B cell (primary cell): ENCODE measurements at regions not wholly inside any gene's neighbourhood (a gene's known extent, or its start where the extent isn't known, plus 50 kb on each side); places are given as distances from the start of the nearest gene placed in this dataset.

Source experiments
- ATAC-seq: fragments of 200-7000 bp; cut with Tn5 transposase; one replicate; pipeline ENCODE4 v1.10.0; 2021; ENCODE audit warnings: low read depth, mild to moderate bottlenecking, moderate number of reproducible peaks, moderate library complexity
- CTCF ChIA-PET: fragments of 350-600 bp; sonication (Branson Sonifier 250); formaldehyde crosslinking; loops from one replicate; lab custom pipeline; 2021; ENCODE audit warnings: antibody characterized with exemption, inconsistent platforms; lab: Charles Lee
- POLR2A ChIA-PET: fragments of 350-600 bp; sonication (Branson Sonifier 250); formaldehyde crosslinking; loops from one replicate; lab custom pipeline; 2021; ENCODE audit warnings: antibody characterized with exemption; lab: Charles Lee
- DNase-seq: peaks from one replicate; pipeline ENCODE4 v3.0.0; 2013
- H2AFZ ChIP-seq: 2 replicates; pipeline ENCODE4 v1.6.1; 2012; ENCODE audit warnings: mild to moderate bottlenecking, low read depth, low read length; ENCODE audit not compliant: insufficient read depth, poor library complexity, severe bottlenecking
- H3K27ac ChIP-seq, 2 donors: 1 replicate in 1 of 2; 2 replicates in 1 of 2; pipeline ENCODE4 v1.5.1; 2012 to 2013; ENCODE audit warnings: low read length in 2 of 2, mild to moderate bottlenecking in 2 of 2, moderate library complexity in 1 of 2
- H3K27me3 ChIP-seq, 4 experiments: fragments of 200-600 bp in 1 of 4; sonication (generic) in 1 of 4; replicated peaks in 1 of 4; 1 replicate in 2 of 4; 2 replicates in 2 of 4; pipeline versions ENCODE4 v1.6.1 to v1.7.0; 2013 to 2016; ENCODE audit warnings: low read length in 3 of 4, mild to moderate bottlenecking in 2 of 4, mixed read lengths in 1 of 4, moderate library complexity in 1 of 4; ENCODE audit not compliant: insufficient read depth in 4 of 4, control insufficient read depth in 3 of 4; ENCODE audit errors: control extremely low read depth in 1 of 4
- H3K36me3 ChIP-seq, 2 experiments: replicated peaks in 1 of 2; 1 replicate in 1 of 2; 2 replicates in 1 of 2; pipeline versions ENCODE4 v1.6.1 to v1.7.1; 2013; ENCODE audit warnings: low read length in 1 of 2; ENCODE audit not compliant: insufficient read depth in 2 of 2, control insufficient read depth in 1 of 2; ENCODE audit errors: control extremely low read depth in 1 of 2, extremely low read depth in 1 of 2
- H3K4me1 ChIP-seq, 2 donors: fragments of 200-600 bp in 1 of 2; sonication (generic) in 1 of 2; 1 replicate in 1 of 2; 2 replicates in 1 of 2; pipeline versions ENCODE4 v1.5.1 to v1.6.1; 2013 to 2017; ENCODE audit warnings: low read length in 2 of 2; ENCODE audit not compliant: control insufficient read depth in 2 of 2, insufficient read depth in 2 of 2
- H3K4me2 ChIP-seq: replicated peaks from 2 replicates; pipeline ENCODE3; 2012; ENCODE audit warnings: mild to moderate bottlenecking, low read depth, low read length; ENCODE audit not compliant: poor library complexity, severe bottlenecking
- H3K4me3 ChIP-seq, 5 experiments: fragments of 200-600 bp in 1 of 5; sonication (generic) in 1 of 5; 1 replicate in 3 of 5; 2 replicates in 2 of 5; pipeline versions ENCODE4 v1.5.1 to v1.7.0; 2011 to 2016; ENCODE audit warnings: low read length in 4 of 5, mild to moderate bottlenecking in 4 of 5, low read depth in 2 of 5, control low read depth in 1 of 5, moderate library complexity in 1 of 5; ENCODE audit not compliant: insufficient read depth in 1 of 5; ENCODE audit errors: control extremely low read depth in 1 of 5, extremely low read depth in 1 of 5
- H3K79me2 ChIP-seq: fragments of 200-600 bp; sonication (generic); one replicate; pipeline ENCODE4 v1.6.0; 2016; ENCODE audit warnings: low read length; ENCODE audit not compliant: control insufficient read depth, insufficient read depth
- H3K9ac ChIP-seq: fragments of 200-600 bp; sonication (generic); 2 replicates; pipeline ENCODE4 v1.6.1; 2017; ENCODE audit warnings: mild to moderate bottlenecking, low read length, moderate library complexity
- H3K9me3 ChIP-seq, 3 donors: one replicate each; pipeline versions ENCODE4 v1.6.1 to v1.7.1; 2013; ENCODE audit warnings: low read length in 2 of 3; ENCODE audit not compliant: control insufficient read depth in 2 of 3, insufficient read depth in 1 of 3; ENCODE audit errors: control extremely low read depth in 1 of 3
- H4K20me1 ChIP-seq: 2 replicates; pipeline ENCODE4 v1.6.0; 2012; ENCODE audit warnings: mild to moderate bottlenecking, low read length; ENCODE audit not compliant: insufficient read depth, control insufficient read depth, poor library complexity, severe bottlenecking
- H3K27ac Mint-ChIP-seq: one replicate; pipeline ENCODE4 v1.8.0; 2021; ENCODE audit warnings: mixed read lengths
- H3K27me3 Mint-ChIP-seq: one replicate; pipeline ENCODE4 v1.8.0; 2021; ENCODE audit warnings: mixed read lengths
- H3K4me1 Mint-ChIP-seq: one replicate; pipeline ENCODE4 v1.8.0; 2021; ENCODE audit warnings: mixed read lengths
- H3K4me3 Mint-ChIP-seq: one replicate; pipeline ENCODE4 v1.8.0; 2021; ENCODE audit warnings: mixed read lengths
- H3K9me3 Mint-ChIP-seq: one replicate; pipeline ENCODE4 v1.8.0; 2022; ENCODE audit warnings: mixed read lengths; ENCODE audit not compliant: insufficient read depth
- WGBS: methylation state at CpG from one replicate; pipeline ENCODE4 v1.1.5; 2013; ENCODE audit warnings: missing lambda C conversion rate; ENCODE audit not compliant: insufficient coverage; 5-methylcytosine and 5-hydroxymethylcytosine counted together
- intact Hi-C: fragments of 100-400 bp; cut with micrococcal nuclease; formaldehyde crosslinking; loops from one replicate; pipeline ENCODE4 v1.10.0; 2022
- TF ChIP-seq, protein P1 (sequence below): fragments of 200-600 bp; IDR thresholded peaks from one replicate; pipeline ENCODE4 v1.8.0; 2022; ENCODE audit warnings: antibody characterized with exemption, mild to moderate bottlenecking

DNA sequence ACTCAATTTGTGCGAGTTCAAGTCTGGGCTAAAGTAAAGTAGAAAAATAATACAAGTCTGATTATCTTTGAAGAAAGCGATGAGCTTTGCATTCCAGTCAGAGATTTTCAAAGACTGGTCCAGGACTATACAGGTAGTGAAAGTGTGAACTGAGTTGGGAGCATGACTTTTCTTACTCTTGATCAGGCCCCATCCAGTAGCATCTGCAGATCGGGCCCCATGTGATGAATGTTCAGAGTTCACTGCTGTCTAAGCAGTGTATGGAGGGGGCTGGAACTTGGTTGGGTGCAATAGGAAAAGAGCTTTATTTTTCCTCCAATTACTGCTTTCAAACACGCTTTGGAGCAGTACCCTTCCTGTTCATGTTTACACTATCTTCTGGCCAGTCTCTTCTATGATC, 747.4 kb upstream of the ID2 start:
- TF ChIP-seq, protein P1, sequence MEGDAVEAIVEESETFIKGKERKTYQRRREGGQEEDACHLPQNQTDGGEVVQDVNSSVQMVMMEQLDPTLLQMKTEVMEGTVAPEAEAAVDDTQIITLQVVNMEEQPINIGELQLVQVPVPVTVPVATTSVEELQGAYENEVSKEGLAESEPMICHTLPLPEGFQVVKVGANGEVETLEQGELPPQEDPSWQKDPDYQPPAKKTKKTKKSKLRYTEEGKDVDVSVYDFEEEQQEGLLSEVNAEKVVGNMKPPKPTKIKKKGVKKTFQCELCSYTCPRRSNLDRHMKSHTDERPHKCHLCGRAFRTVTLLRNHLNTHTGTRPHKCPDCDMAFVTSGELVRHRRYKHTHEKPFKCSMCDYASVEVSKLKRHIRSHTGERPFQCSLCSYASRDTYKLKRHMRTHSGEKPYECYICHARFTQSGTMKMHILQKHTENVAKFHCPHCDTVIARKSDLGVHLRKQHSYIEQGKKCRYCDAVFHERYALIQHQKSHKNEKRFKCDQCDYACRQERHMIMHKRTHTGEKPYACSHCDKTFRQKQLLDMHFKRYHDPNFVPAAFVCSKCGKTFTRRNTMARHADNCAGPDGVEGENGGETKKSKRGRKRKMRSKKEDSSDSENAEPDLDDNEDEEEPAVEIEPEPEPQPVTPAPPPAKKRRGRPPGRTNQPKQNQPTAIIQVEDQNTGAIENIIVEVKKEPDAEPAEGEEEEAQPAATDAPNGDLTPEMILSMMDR: no peak
- no peaks in the 10 kb centered on the region for H3K4me1 ChIP-seq
- H2AFZ ChIP-seq: no peak overlapping the region
- WGBS: 100% methylated on average over 2 of the region's 4 CpGs
- H3K4me3 ChIP-seq: no peak overlapping the region
- intact Hi-C loops: no loop called here
- no peaks in the 10 kb centered on the region for H3K79me2 ChIP-seq
- no peak overlapping the region for H3K4me2 ChIP-seq
- ChIA-PET POLR2A (no interaction called here), CTCF (no interaction called here)
- no peaks in the 10 kb centered on the region for H4K20me1 ChIP-seq
- H3K9ac ChIP-seq: no peak overlapping the region
- no peak for ATAC-seq
- H3K4me1 Mint-ChIP-seq: no peaks in the 10 kb centered on the region
- no peak overlapping the region for H3K27ac ChIP-seq
- H3K36me3 ChIP-seq: no peaks in the 10 kb centered on the region
- H3K4me3 Mint-ChIP-seq: no peak overlapping the region
- no peaks in the 10 kb centered on the region for H3K9me3 ChIP-seq
- H3K27me3 Mint-ChIP-seq: peaks cover 18% of the 10 kb centered on the region
- H3K9me3 Mint-ChIP-seq: no peaks in the 10 kb centered on the region
- peaks cover 0 to 3% (median 0%) of the 10 kb centered on the region in 4 experiments for H3K27me3 ChIP-seq
- no peak for DNase-seq
- no peak overlapping the region for H3K27ac Mint-ChIP-seq

DNA sequence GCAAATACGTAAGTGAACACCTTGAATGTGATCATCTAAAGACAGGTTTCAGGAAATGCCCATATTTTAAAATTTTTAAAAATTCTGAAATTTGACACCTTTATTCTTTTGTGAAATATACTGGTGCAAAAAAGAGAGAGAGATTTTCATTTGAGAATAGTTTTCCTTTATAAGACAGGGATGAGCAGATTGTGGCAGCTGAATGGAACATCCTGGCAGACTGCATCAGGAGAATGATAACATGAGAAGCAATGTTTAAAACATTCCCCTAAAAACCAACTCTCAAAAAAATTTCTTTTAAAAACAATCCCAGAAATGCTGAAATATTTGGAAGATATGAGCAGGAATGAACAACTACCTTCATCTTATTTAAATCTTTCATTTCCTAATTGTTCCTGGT, 744.8 kb upstream of the ID2 start:
- intact Hi-C loops: no loop called here
- peaks cover 14% of the 10 kb centered on the region for H3K27me3 Mint-ChIP-seq
- Histone ChIP-seq H3K9me3 (no peaks in the 10 kb centered on the region), H3K27ac (no peak overlapping the region), H2AFZ (no peak overlapping the region), H3K4me1 (no peaks in the 10 kb centered on the region), H3K4me3 (no peak overlapping the region), H3K9ac (no peak overlapping the region), H3K36me3 (no peaks in the 10 kb centered on the region), H3K79me2 (no peaks in the 10 kb centered on the region), H3K4me2 (no peak overlapping the region), H3K27me3 (no peaks in the 10 kb centered on the region), H4K20me1 (no peaks in the 10 kb centered on the region)
- no peaks in the 10 kb centered on the region for H3K4me1 Mint-ChIP-seq
- H3K27ac Mint-ChIP-seq: no peak overlapping the region
- no CpG with 5 or more reads among the region's 1 CpG for WGBS
- CTCF ChIA-PET: no interaction called here
- ATAC-seq (no peak), DNase-seq (no peak)
- POLR2A ChIA-PET: interaction anchor here (0.5 kb wide), 1 partner anchor 450 kb away, joined by 3 read pairs; no protein-coding TSS in a partner anchor
- TF ChIP-seq, protein P1: no peak
- H3K4me3 Mint-ChIP-seq: no peak overlapping the region
- H3K9me3 Mint-ChIP-seq: no peaks in the 10 kb centered on the region
